Esophagus squamous epithelium (tissue), 5 donors: ENCODE measurements at regions not wholly inside any gene's neighbourhood (a gene's known extent, or its start where the extent isn't known, plus 50 kb on each side); places are given as distances from the start of the nearest gene placed in this dataset.

Source experiments
- DNase-seq: peaks from one replicate; lab custom pipeline; 2025; lab: John Stamatoyannopoulos, UW
- H3K27ac ChIP-seq, 4 donors: fragments of 200-600 bp; sonication (generic); one replicate each; pipeline ENCODE4 v1.5.1; 2016 to 2019; ENCODE audit warnings: mild to moderate bottlenecking in 1 of 4
- H3K27me3 ChIP-seq, 4 donors: fragments of 200-600 bp; sonication (generic); 1 replicate in 3 of 4; 2 replicates in 1 of 4; pipeline versions ENCODE4 v1.5.1 to v1.6.0; 2017 to 2021; ENCODE audit warnings: antibody characterized with exemption in 1 of 4
- H3K36me3 ChIP-seq, 3 donors: fragments of 200-600 bp; sonication (generic); one replicate each; pipeline ENCODE4 v1.5.1; 2016 to 2019
- H3K4me1 ChIP-seq, 3 donors: fragments of 200-600 bp; sonication (generic); one replicate each; pipeline ENCODE4 v1.5.1; 2017 to 2019
- H3K4me3 ChIP-seq, 4 donors: fragments of 200-600 bp; sonication (generic); 1 replicate in 3 of 4; 2 replicates in 1 of 4; pipeline ENCODE4 v1.5.1; 2016 to 2019; ENCODE audit warnings: mild to moderate bottlenecking in 2 of 4, moderate library complexity in 1 of 4
- H3K9me3 ChIP-seq, 3 donors: fragments of 200-600 bp; sonication (generic); one replicate each; pipeline ENCODE4 v1.5.1; 2016 to 2019
- CTCF ChIP-seq, 6 experiments: fragments of 450-650 bp in 4 of 6; fragments of 200-600 bp in 2 of 6; sonication (generic) in 2 of 6; IDR thresholded peaks; one replicate each; pipeline ENCODE4 v1.5.1; 2016 to 2019; ENCODE audit warnings: antibody characterized with exemption in 6 of 6, mild to moderate bottlenecking in 4 of 6, moderate library complexity in 4 of 6
- POLR2A ChIP-seq, 4 donors: fragments of 450-650 bp; IDR thresholded peaks; one replicate each; pipeline ENCODE4 v1.6.1; 2017; ENCODE audit warnings: antibody characterized with exemption in 4 of 4, mild to moderate bottlenecking in 4 of 4, moderate library complexity in 3 of 4
- WGBS, 2 donors: methylation state at CpG; one replicate each; pipeline ENCODE4 v1.1.5; 2018; 5-methylcytosine and 5-hydroxymethylcytosine counted together
- intact Hi-C: fragments of 100-400 bp; cut with DNase I; formaldehyde crosslinking; loops from one replicate; pipeline ENCODE4 v1.15.0; 2022
- donor health status: DM: yes; HTN: yes; CAD: no.

- no peak for DNase-seq
- intact Hi-C loops: no loop called here
- WGBS, 2 donors: 73 to 85% methylated on average over 5 to 6 of the region's 7 CpGs
- no peaks in the 10 kb centered on the region for H3K4me1 ChIP-seq
- TF ChIP-seq POLR2A (IDR thresholded peaks at IDR 0.05) (no peak), CTCF (IDR thresholded peaks at IDR 0.05) (no peak)
- peaks cover 0 to 4% (median 0%) of the 10 kb centered on the region in 3 donors for H3K9me3 ChIP-seq
- no peaks in the 10 kb centered on the region for H3K27me3 ChIP-seq
- no peaks in the 10 kb centered on the region for H3K36me3 ChIP-seq
- H3K27ac ChIP-seq: no peak overlapping the region
- H3K4me3 ChIP-seq: no peak overlapping the region
Measured at GRCh38 chr2:117308861-117309770, 505.4 kb upstream of the DDX18 start.

GRCh38 chr2:117321816-117322215, 492.7 kb upstream of the DDX18 start:
- intact Hi-C loops: no loop called here
- Histone ChIP-seq H3K4me1 (no peaks in the 10 kb centered on the region), H3K9me3 (no peaks in the 10 kb centered on the region), H3K4me3 (no peak overlapping the region), H3K36me3 (no peaks in the 10 kb centered on the region), H3K27me3 (no peaks in the 10 kb centered on the region), H3K27ac (no peak overlapping the region)
- DNase-seq: no peak
- 39 to 43% methylated on average over 2 of the region's 2 CpGs for WGBS, 2 donors
- no peak for TF ChIP-seq CTCF (IDR thresholded peaks at IDR 0.05)
- TF ChIP-seq POLR2A (IDR thresholded peaks at IDR 0.05): no peak

GRCh38 chr2:117323331-117323730, 491.2 kb upstream of the DDX18 start:
- TF ChIP-seq POLR2A (IDR thresholded peaks at IDR 0.05) (no peak), CTCF (IDR thresholded peaks at IDR 0.05) (no peak)
- Histone ChIP-seq H3K27ac (no peak overlapping the region), H3K36me3 (no peaks in the 10 kb centered on the region), H3K4me1 (no peaks in the 10 kb centered on the region), H3K4me3 (no peak overlapping the region), H3K27me3 (no peaks in the 10 kb centered on the region), H3K9me3 (no peaks in the 10 kb centered on the region)
- 41 to 48% methylated on average over 8 of the region's 8 CpGs for WGBS, 2 donors
- intact Hi-C loops: no loop called here
- no peak for DNase-seq

GRCh38 chr2:117330641-117331040, 483.9 kb upstream of the DDX18 start:
- no peak overlapping the region for H3K27ac ChIP-seq
- no peak for DNase-seq
- no peaks in the 10 kb centered on the region for H3K36me3 ChIP-seq
- TF ChIP-seq POLR2A (IDR thresholded peaks at IDR 0.05) (no peak), CTCF (IDR thresholded peaks at IDR 0.05) (no peak)
- H3K9me3 ChIP-seq: no peaks in the 10 kb centered on the region
- intact Hi-C loops: no loop called here
- no peaks in the 10 kb centered on the region for H3K27me3 ChIP-seq
- no peaks in the 10 kb centered on the region for H3K4me1 ChIP-seq
- 46 to 74% methylated on average over 4 of the region's 4 CpGs for WGBS, 2 donors
- no peak overlapping the region for H3K4me3 ChIP-seq

GRCh38 chr2:117335967-117336366, 478.5 kb upstream of the DDX18 start:
- no peaks in the 10 kb centered on the region for H3K9me3 ChIP-seq
- TF ChIP-seq CTCF (IDR thresholded peaks at IDR 0.05): no peak
- 96 to 98% methylated on average over 3 of the region's 3 CpGs for WGBS, 2 donors
- H3K27me3 ChIP-seq: no peaks in the 10 kb centered on the region
- no peak for DNase-seq
- no peaks in the 10 kb centered on the region for H3K4me1 ChIP-seq
- no peak overlapping the region for H3K4me3 ChIP-seq
- no peaks in the 10 kb centered on the region for H3K36me3 ChIP-seq
- H3K27ac ChIP-seq: no peak overlapping the region
- intact Hi-C loops: no loop called here
